HepG2 (cell line): ENCODE measurements at regions not wholly inside any gene's neighbourhood (a gene's known extent, or its start where the extent isn't known, plus 50 kb on each side); places are given as distances from the start of the nearest gene placed in this dataset.

Source experiments
- ATAC-seq: fragments of 200-7000 bp; cut with Tn5 transposase; 3 replicates; pipeline ENCODE4 v1.9.1; 2020; ENCODE audit warnings: mild to moderate bottlenecking, moderate library complexity
- BruUV-seq: library from RNA; stranded (reverse); fragments of 400-500 nt; replicated peaks from 2 replicates; lab custom pipeline; 2021; lab: Mats Ljungman, UMichigan
- CTCF ChIA-PET: fragments of 300-600 bp; formaldehyde crosslinking; extraction: SDS; loops from one replicate; lab custom pipeline; 2021; ENCODE audit warnings: low total read pairs, inconsistent platforms, low intra/inter-chr PET ratio; lab: Yijun Ruan, JAX
- POLR2A ChIA-PET: fragments of 350-600 bp; sonication (Branson Sonifier 250); formaldehyde crosslinking; loops from one replicate; lab custom pipeline; 2020; ENCODE audit warnings: antibody characterized with exemption, inconsistent platforms; lab: Yijun Ruan, JAX
- DNase-seq: peaks from one replicate; pipeline ENCODE4 v3.0.0-alpha.2; 2015; ENCODE audit warnings: low spot score
- FAIRE-seq: peaks from 3 replicates; lab custom pipeline; 2011; peaks lifted over from hg19 to GRCh38; lab: Jason Lieb, UNC
- H2AFZ ChIP-seq: one replicate; pipeline ENCODE4 v1.6.1; 2011; ENCODE audit warnings: low read length, inconsistent platforms
- H3K27ac ChIP-seq: fragments of 300-600 bp; 3 replicates; pipeline ENCODE4 v1.8.0; 2011; ENCODE audit warnings: mixed run types, mild to moderate bottlenecking, mixed read lengths, low read length, inconsistent platforms; ENCODE audit not compliant: insufficient read depth; ENCODE audit errors: extremely low read length
- H3K27me3 ChIP-seq, 2 experiments: fragments of 200-600 bp in 1 of 2; 2 replicates in 1 of 2; 3 replicates in 1 of 2; pipeline versions ENCODE4 v1.6.0 to v1.8.0; 2011; ENCODE audit warnings: low read length in 2 of 2, mild to moderate bottlenecking in 2 of 2, moderate library complexity in 2 of 2, inconsistent platforms in 1 of 2; ENCODE audit not compliant: insufficient read depth in 2 of 2, control insufficient read depth in 1 of 2
- H3K36me3 ChIP-seq, 2 experiments: fragments of 200-600 bp in 1 of 2; replicated peaks in 1 of 2; 2 replicates in 1 of 2; 3 replicates in 1 of 2; pipeline versions ENCODE4 v1.5.1 to v1.8.0; 2011; ENCODE audit warnings: low read length in 2 of 2, inconsistent platforms in 1 of 2; ENCODE audit not compliant: insufficient read depth in 2 of 2, control insufficient read depth in 1 of 2
- H3K4me1 ChIP-seq: 2 replicates; pipeline ENCODE4 v1.5.1; 2012; ENCODE audit warnings: low read length, inconsistent platforms; ENCODE audit not compliant: insufficient read depth
- H3K4me2 ChIP-seq: 2 replicates; pipeline ENCODE4 v1.6.0; 2011; ENCODE audit warnings: low read depth, low read length, inconsistent platforms
- H3K4me3 ChIP-seq, 3 experiments: fragments of 200-600 bp in 1 of 3; sonication (generic), shearing (Covaris generic) in 1 of 3; replicated peaks in 1 of 3; 2 replicates each; pipeline ENCODE4 v1.5.1; 2011 to 2016; ENCODE audit warnings: low read length in 3 of 3, inconsistent platforms in 2 of 3, low read depth in 2 of 3, mild to moderate bottlenecking in 2 of 3, control low read depth in 1 of 3, mixed read lengths in 1 of 3; ENCODE audit not compliant: insufficient read depth in 1 of 3
- H3K79me2 ChIP-seq: one replicate; pipeline ENCODE4 v1.6.1; 2011; ENCODE audit warnings: low read length, inconsistent platforms; ENCODE audit not compliant: insufficient read depth
- H3K9ac ChIP-seq: 2 replicates; pipeline ENCODE4 v1.6.0; 2011; ENCODE audit warnings: mild to moderate bottlenecking, low read depth, low read length, inconsistent platforms; ENCODE audit not compliant: insufficient read depth
- H3K9me3 ChIP-seq: 2 replicates; pipeline ENCODE4 v1.5.1; 2012; ENCODE audit warnings: mild to moderate bottlenecking, low read length
- H4K20me1 ChIP-seq: 2 replicates; pipeline ENCODE4 v1.6.0; 2011; ENCODE audit warnings: inconsistent platforms, mild to moderate bottlenecking, low read length, moderate library complexity; ENCODE audit not compliant: insufficient read depth
- DR1 ChIP-seq: sonication (generic); formaldehyde crosslinking; IDR thresholded peaks from 2 replicates; pipeline ENCODE4 v1.8.0; 2021; ENCODE audit warnings: mild to moderate bottlenecking, missing genetic modification reagents, inconsistent platforms
- GPN1 ChIP-seq: sonication (generic); formaldehyde crosslinking; IDR thresholded peaks from 2 replicates; pipeline ENCODE4 v1.5.1; 2020; ENCODE audit warnings: missing genetic modification reagents, borderline replicate concordance
- KMT2B ChIP-seq: IDR thresholded peaks from 2 replicates; pipeline ENCODE4 v1.6.1; 2016; ENCODE audit warnings: missing genetic modification reagents, missing compliant biosample characterization
- NCOA1 ChIP-seq: sonication (generic); formaldehyde crosslinking; IDR thresholded peaks from 2 replicates; pipeline ENCODE4 v1.9.0; 2021; ENCODE audit warnings: missing genetic modification reagents
- SMARCC2 ChIP-seq: fragments of 450-650 bp; IDR thresholded peaks from 2 replicates; pipeline ENCODE4 v1.6.1; 2017; ENCODE audit warnings: antibody characterized with exemption, mild to moderate bottlenecking
- SNAPC2 ChIP-seq: sonication (generic); formaldehyde crosslinking; IDR thresholded peaks from 2 replicates; pipeline ENCODE4 v1.8.1; 2022; ENCODE audit warnings: mild to moderate bottlenecking, missing genetic modification reagents
- ZFP90 ChIP-seq: sonication (generic); formaldehyde crosslinking; IDR thresholded peaks from 2 replicates; pipeline ENCODE4 v1.8.0; 2022; ENCODE audit warnings: missing genetic modification reagents, mild to moderate bottlenecking, inconsistent platforms, borderline replicate concordance
- ZNF124 ChIP-seq: sonication (generic); formaldehyde crosslinking; IDR thresholded peaks from 2 replicates; pipeline ENCODE4 v1.4.0; 2020; ENCODE audit warnings: missing genetic modification reagents
- ZNF264 ChIP-seq: sonication (generic); formaldehyde crosslinking; IDR thresholded peaks from 2 replicates; pipeline ENCODE4 v1.4.0; 2020; ENCODE audit warnings: missing genetic modification reagents
- ZNF3 ChIP-seq: IDR thresholded peaks from 2 replicates; pipeline ENCODE4 v1.7.0; 2017; ENCODE audit warnings: inconsistent platforms
- ZNF34 ChIP-seq: sonication (generic); formaldehyde crosslinking; IDR thresholded peaks from 2 replicates; pipeline ENCODE4 v1.4.0; 2020; ENCODE audit warnings: mild to moderate bottlenecking, missing genetic modification reagents, borderline replicate concordance
- ZNF556 ChIP-seq: sonication (generic); formaldehyde crosslinking; IDR thresholded peaks from 2 replicates; pipeline ENCODE4 v1.4.0; 2020; ENCODE audit warnings: mild to moderate bottlenecking, missing genetic modification reagents, borderline replicate concordance
- ZSCAN29 ChIP-seq: sonication (generic); formaldehyde crosslinking; conservative IDR thresholded peaks from 2 replicates; pipeline ENCODE4 v1.4.0; 2020; ENCODE audit warnings: mild to moderate bottlenecking, missing genetic modification reagents
- WGBS: methylation state at CpG from one replicate; pipeline ENCODE4 v1.1.6; 2017; ENCODE audit warnings: low lambda C conversion rate; 5-methylcytosine and 5-hydroxymethylcytosine counted together
- in situ Hi-C: cut with HindIII; loops from 2 replicates; pipeline ENCODE4 v1.10.0; 2017; ENCODE audit warnings: low pct_unique_long_range_greater_than_20kb; ENCODE audit not compliant: extremely low pct_ligation_motif_present
- intact Hi-C: fragments of 100-400 bp; cut with micrococcal nuclease; formaldehyde crosslinking; loops from one replicate; pipeline ENCODE4 v1.10.0; 2022; ENCODE audit not compliant: unreplicated experiment
- TF ChIP-seq, protein P1 (sequence below), 2 experiments: fragments of 450-650 bp in 1 of 2; sonication (generic) in 1 of 2; formaldehyde crosslinking in 1 of 2; IDR thresholded peaks; 2 replicates each; pipeline versions ENCODE4 v1.6.1 to v1.8.0; 2016 to 2022; ENCODE audit warnings: antibody characterized with exemption in 1 of 2, mild to moderate bottlenecking in 1 of 2, missing genetic modification reagents in 1 of 2
- TF ChIP-seq, protein P2 (sequence below): sonication (generic); formaldehyde crosslinking; IDR thresholded peaks from 2 replicates; pipeline ENCODE4 v1.5.1; 2020; ENCODE audit warnings: mild to moderate bottlenecking, missing genetic modification reagents, borderline replicate concordance
- TF ChIP-seq, protein P3 (sequence below): sonication (generic); formaldehyde crosslinking; IDR thresholded peaks from 2 replicates; pipeline ENCODE4 v1.5.0; 2020; ENCODE audit warnings: missing genetic modification reagents

DNA sequence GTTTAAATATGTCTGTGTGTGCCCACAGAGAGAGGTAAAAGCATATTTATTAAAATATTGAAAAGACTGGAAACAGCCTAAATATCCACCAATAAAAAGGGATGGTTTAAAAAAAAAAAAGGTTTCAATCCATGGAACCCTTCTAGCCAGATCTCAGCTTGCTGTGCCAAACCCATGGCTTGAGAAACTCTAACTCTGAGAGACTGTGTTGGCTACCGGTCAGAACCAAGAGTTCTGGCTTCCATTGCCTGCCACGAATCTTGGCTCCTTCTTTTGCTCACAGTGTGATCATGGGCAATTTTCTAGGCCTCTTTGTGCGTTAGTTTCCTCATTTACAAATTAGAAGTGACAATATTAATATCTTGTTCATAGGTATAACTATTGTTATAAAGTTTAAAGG, 201.3 kb upstream of the IRX3 start:
- Histone ChIP-seq H3K27me3 (peaks cover 0 to 13% of the 10 kb centered on the region in 2 experiments; a peak in 1 of 5 replicates), H3K36me3 (no peaks in the 10 kb centered on the region), H2AFZ (no peak overlapping the region), H4K20me1 (no peaks in the 10 kb centered on the region), H3K4me1 (no peaks in the 10 kb centered on the region), H3K9me3 (no peaks in the 10 kb centered on the region), H3K9ac (no peak overlapping the region), H3K27ac (no peak overlapping the region), H3K79me2 (no peaks in the 10 kb centered on the region), H3K4me3 (no peak overlapping the region), H3K4me2 (no peak overlapping the region)
- CTCF ChIA-PET = no interaction called here
- in situ Hi-C loops = no loop called here
- BruUV-seq = no TSS peak
- FAIRE-seq (no peak), DNase-seq (no peak), ATAC-seq (no peak)
- intact Hi-C loops = no loop called here
- WGBS = 27% methylated on average over 3 of the region's 3 CpGs
- POLR2A ChIA-PET = no interaction called here
- TF ChIP-seq ZSCAN29 (CRISPR knock-in tag) (no peak), DR1 (CRISPR knock-in tag) (no peak), ZNF556 (no peak), ZFP90 (CRISPR knock-in tag) (no peak), KMT2B (CRISPR knock-in tag) (no peak), ZNF124 (no peak), ZNF264 (no peak), GPN1 (CRISPR knock-in tag) (no peak), SNAPC2 (CRISPR knock-in tag) (no peak), ZNF3 (CRISPR knock-in tag) (no peak), NCOA1 (CRISPR knock-in tag) (no peak), ZNF34 (no peak), SMARCC2 (no peak)
- TF ChIP-seq, protein P1, sequence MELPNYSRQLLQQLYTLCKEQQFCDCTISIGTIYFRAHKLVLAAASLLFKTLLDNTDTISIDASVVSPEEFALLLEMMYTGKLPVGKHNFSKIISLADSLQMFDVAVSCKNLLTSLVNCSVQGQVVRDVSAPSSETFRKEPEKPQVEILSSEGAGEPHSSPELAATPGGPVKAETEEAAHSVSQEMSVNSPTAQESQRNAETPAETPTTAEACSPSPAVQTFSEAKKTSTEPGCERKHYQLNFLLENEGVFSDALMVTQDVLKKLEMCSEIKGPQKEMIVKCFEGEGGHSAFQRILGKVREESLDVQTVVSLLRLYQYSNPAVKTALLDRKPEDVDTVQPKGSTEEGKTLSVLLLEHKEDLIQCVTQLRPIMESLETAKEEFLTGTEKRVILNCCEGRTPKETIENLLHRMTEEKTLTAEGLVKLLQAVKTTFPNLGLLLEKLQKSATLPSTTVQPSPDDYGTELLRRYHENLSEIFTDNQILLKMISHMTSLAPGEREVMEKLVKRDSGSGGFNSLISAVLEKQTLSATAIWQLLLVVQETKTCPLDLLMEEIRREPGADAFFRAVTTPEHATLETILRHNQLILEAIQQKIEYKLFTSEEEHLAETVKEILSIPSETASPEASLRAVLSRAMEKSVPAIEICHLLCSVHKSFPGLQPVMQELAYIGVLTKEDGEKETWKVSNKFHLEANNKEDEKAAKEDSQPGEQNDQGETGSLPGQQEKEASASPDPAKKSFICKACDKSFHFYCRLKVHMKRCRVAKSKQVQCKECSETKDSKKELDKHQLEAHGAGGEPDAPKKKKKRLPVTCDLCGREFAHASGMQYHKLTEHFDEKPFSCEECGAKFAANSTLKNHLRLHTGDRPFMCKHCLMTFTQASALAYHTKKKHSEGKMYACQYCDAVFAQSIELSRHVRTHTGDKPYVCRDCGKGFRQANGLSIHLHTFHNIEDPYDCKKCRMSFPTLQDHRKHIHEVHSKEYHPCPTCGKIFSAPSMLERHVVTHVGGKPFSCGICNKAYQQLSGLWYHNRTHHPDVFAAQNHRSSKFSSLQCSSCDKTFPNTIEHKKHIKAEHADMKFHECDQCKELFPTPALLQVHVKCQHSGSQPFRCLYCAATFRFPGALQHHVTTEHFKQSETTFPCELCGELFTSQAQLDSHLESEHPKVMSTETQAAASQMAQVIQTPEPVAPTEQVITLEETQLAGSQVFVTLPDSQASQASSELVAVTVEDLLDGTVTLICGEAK (IDR thresholded peaks at IDR 0.05) = no peak
- TF ChIP-seq, protein P1 (CRISPR knock-in tag; IDR thresholded peaks at IDR 0.05) = no peak
- TF ChIP-seq, protein P2, sequence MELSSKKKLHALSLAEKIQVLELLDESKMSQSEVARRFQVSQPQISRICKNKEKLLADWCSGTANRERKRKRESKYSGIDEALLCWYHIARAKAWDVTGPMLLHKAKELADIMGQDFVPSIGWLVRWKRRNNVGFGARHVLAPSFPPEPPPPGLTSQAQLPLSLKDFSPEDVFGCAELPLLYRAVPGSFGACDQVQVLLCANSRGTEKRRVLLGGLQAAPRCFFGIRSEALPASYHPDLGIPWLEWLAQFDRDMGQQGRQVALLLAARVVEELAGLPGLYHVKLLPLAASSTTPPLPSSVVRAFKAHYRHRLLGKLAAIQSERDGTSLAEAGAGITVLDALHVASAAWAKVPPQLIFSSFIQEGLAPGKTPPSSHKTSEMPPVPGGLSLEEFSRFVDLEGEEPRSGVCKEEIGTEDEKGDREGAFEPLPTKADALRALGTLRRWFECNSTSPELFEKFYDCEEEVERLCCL (CRISPR knock-in tag) = no peak
- TF ChIP-seq, protein P3, sequence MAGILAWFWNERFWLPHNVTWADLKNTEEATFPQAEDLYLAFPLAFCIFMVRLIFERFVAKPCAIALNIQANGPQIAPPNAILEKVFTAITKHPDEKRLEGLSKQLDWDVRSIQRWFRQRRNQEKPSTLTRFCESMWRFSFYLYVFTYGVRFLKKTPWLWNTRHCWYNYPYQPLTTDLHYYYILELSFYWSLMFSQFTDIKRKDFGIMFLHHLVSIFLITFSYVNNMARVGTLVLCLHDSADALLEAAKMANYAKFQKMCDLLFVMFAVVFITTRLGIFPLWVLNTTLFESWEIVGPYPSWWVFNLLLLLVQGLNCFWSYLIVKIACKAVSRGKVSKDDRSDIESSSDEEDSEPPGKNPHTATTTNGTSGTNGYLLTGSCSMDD (CRISPR knock-in tag) = no peak
